PC-9 (cell line): ENCODE measurements at regions not wholly inside any gene's neighbourhood (a gene's known extent, or its start where the extent isn't known, plus 50 kb on each side); places are given as distances from the start of the nearest gene placed in this dataset.

Experiments
- BruUV-seq: library from RNA; stranded (reverse); fragments of 400-500 nt; replicated peaks from 2 replicates; lab custom pipeline; 2021; lab: Mats Ljungman, UMichigan
- CTCF ChIA-PET: fragments of 300-600 bp; sonication (Branson Sonifier 250); formaldehyde crosslinking; loops from one replicate; lab custom pipeline; 2022; ENCODE audit warnings: antibody characterized with exemption; lab: Charles Lee
- POLR2A ChIA-PET: fragments of 300-600 bp; sonication (Branson Sonifier 250); formaldehyde crosslinking; loops from one replicate; lab custom pipeline; 2022; ENCODE audit warnings: antibody characterized with exemption; ENCODE audit not compliant: unreplicated experiment; lab: Charles Lee
- DNase-seq, 2 experiments: peaks; one replicate each; pipeline versions ENCODE4 v3.0.0 to v3.0.0-alpha.2; 2015 to 2022; ENCODE audit warnings: mixed read lengths in 1 of 2
- H2AFZ ChIP-seq: fragments of 200-600 bp; sonication (generic); 2 replicates; pipeline ENCODE4 v1.8.1; 2017; ENCODE audit warnings: antibody characterized with exemption
- H3F3A ChIP-seq: fragments of 200-600 bp; sonication (generic); 2 replicates; pipeline ENCODE4 v1.8.1; 2017; ENCODE audit warnings: antibody characterized with exemption, mild to moderate bottlenecking, low read depth; ENCODE audit not compliant: insufficient read depth
- H3K27ac ChIP-seq: fragments of 200-600 bp; sonication (generic); 2 replicates; pipeline ENCODE4 v1.6.1; 2016; ENCODE audit warnings: mixed run types
- H3K27me3 ChIP-seq: fragments of 200-600 bp; sonication (generic); 2 replicates; pipeline ENCODE4 v1.6.1; 2016; ENCODE audit warnings: low read depth, mixed run types; ENCODE audit not compliant: insufficient read depth
- H3K36me3 ChIP-seq: fragments of 200-600 bp; sonication (generic); 2 replicates; pipeline ENCODE4 v1.6.1; 2016; ENCODE audit warnings: low read depth, mixed run types
- H3K4me1 ChIP-seq: fragments of 200-600 bp; sonication (generic); replicated peaks from 2 replicates; pipeline ENCODE4 v1.6.1; 2016; ENCODE audit warnings: mixed run types; ENCODE audit not compliant: insufficient read depth
- H3K4me2 ChIP-seq: fragments of 200-600 bp; sonication (generic); 2 replicates; pipeline ENCODE4 v1.6.1; 2017; ENCODE audit warnings: mixed run types
- H3K4me3 ChIP-seq: fragments of 200-600 bp; sonication (generic); 2 replicates; pipeline ENCODE4 v1.6.1; 2016; ENCODE audit warnings: mixed run types
- H3K79me2 ChIP-seq: fragments of 200-600 bp; sonication (generic); 2 replicates; pipeline ENCODE4 v1.6.1; 2017; ENCODE audit warnings: low read depth, mixed run types
- H3K9me2 ChIP-seq: fragments of 200-600 bp; sonication (generic); 2 replicates; pipeline ENCODE4 v1.8.1; 2017; ENCODE audit warnings: mild to moderate bottlenecking; ENCODE audit not compliant: insufficient read depth
- H3K9me3 ChIP-seq: fragments of 200-600 bp; sonication (generic); 2 replicates; pipeline ENCODE4 v1.8.1; 2016; ENCODE audit warnings: low read depth; ENCODE audit not compliant: insufficient read depth
- H4K20me1 ChIP-seq: fragments of 200-600 bp; sonication (generic); 2 replicates; pipeline ENCODE4 v1.8.1; 2017; ENCODE audit not compliant: insufficient read depth
- EZH2 ChIP-seq: fragments of 200-600 bp; sonication (generic); IDR thresholded peaks from 2 replicates; pipeline ENCODE4 v1.8.0; 2017; ENCODE audit warnings: antibody characterized with exemption, low read depth
- intact Hi-C: fragments of 100-400 bp; cut with micrococcal nuclease; formaldehyde crosslinking; loops from one replicate; pipeline ENCODE4 v1.10.0; 2022; ENCODE audit not compliant: unreplicated experiment
- TF ChIP-seq, protein P1 (sequence below): fragments of 200-600 bp; sonication (generic); conservative IDR thresholded peaks from 2 replicates; pipeline ENCODE4 v1.6.1; 2017; ENCODE audit warnings: mixed run types, antibody characterized with exemption, mild to moderate bottlenecking, moderate library complexity

DNA sequence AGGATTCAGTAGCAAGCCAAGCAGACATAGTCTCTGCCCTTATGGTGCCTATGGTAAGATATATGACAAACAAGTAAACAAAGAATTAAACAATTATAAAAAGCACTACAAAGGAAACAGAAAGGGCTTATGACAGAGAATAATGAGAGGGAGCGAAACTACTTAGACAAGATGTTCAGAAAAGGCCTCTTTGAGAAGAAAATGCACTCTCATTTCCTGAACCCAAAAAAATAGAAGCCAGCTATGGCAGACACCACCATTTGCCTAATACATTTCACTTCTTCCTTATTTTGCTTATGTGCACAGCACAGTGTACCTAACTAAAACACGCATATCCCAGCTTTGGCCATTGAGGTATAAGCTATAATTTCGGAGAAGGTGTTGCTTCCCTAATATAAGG lies 465.5 kb upstream of the PPP2R3A start:
- TF ChIP-seq, protein P1, sequence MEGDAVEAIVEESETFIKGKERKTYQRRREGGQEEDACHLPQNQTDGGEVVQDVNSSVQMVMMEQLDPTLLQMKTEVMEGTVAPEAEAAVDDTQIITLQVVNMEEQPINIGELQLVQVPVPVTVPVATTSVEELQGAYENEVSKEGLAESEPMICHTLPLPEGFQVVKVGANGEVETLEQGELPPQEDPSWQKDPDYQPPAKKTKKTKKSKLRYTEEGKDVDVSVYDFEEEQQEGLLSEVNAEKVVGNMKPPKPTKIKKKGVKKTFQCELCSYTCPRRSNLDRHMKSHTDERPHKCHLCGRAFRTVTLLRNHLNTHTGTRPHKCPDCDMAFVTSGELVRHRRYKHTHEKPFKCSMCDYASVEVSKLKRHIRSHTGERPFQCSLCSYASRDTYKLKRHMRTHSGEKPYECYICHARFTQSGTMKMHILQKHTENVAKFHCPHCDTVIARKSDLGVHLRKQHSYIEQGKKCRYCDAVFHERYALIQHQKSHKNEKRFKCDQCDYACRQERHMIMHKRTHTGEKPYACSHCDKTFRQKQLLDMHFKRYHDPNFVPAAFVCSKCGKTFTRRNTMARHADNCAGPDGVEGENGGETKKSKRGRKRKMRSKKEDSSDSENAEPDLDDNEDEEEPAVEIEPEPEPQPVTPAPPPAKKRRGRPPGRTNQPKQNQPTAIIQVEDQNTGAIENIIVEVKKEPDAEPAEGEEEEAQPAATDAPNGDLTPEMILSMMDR = no peak
- no peak for TF ChIP-seq EZH2
- Histone ChIP-seq H4K20me1 (no peaks in the 10 kb centered on the region), H3K4me2 (no peak overlapping the region), H3K27ac (no peak overlapping the region), H3K9me2 (no peaks in the 10 kb centered on the region), H3K36me3 (no peaks in the 10 kb centered on the region), H3K27me3 (peaks cover 72% of the 10 kb centered on the region), H3K79me2 (no peaks in the 10 kb centered on the region), H3K4me1 (no peaks in the 10 kb centered on the region), H3K9me3 (no peaks in the 10 kb centered on the region), H2AFZ (no peak overlapping the region), H3K4me3 (no peak overlapping the region), H3F3A (no peaks in the 10 kb centered on the region)
- intact Hi-C loops = loop anchor here (10.0 kb wide), 2 partner anchors 395 to 895 kb away; no protein-coding TSS in a partner anchor
- CTCF ChIA-PET = no interaction called here
- POLR2A ChIA-PET = no interaction called here
- no peak for DNase-seq
- no TSS peak for BruUV-seq

- no peaks in the 10 kb centered on the region for H3F3A ChIP-seq
- intact Hi-C loops = loop anchor here (10.0 kb wide), 2 partner anchors 392 to 898 kb away; no protein-coding TSS in a partner anchor
- H3K27ac ChIP-seq = no peak overlapping the region
- no peaks in the 10 kb centered on the region for H3K9me2 ChIP-seq
- no peak for DNase-seq
- no peak overlapping the region for H3K4me3 ChIP-seq
- H3K9me3 ChIP-seq = no peaks in the 10 kb centered on the region
- H3K4me1 ChIP-seq = no peaks in the 10 kb centered on the region
- H3K79me2 ChIP-seq = no peaks in the 10 kb centered on the region
- no peak overlapping the region for H2AFZ ChIP-seq
- H3K36me3 ChIP-seq = no peaks in the 10 kb centered on the region
- no peaks in the 10 kb centered on the region for H4K20me1 ChIP-seq
- no TSS peak for BruUV-seq
- H3K27me3 ChIP-seq = peaks cover 82% of the 10 kb centered on the region
- no peak overlapping the region for H3K4me2 ChIP-seq
- ChIA-PET CTCF (interaction anchor here (1.1 kb wide), 1 partner anchor 10 kb away, joined by 4 read pairs; no protein-coding TSS in a partner anchor), POLR2A (no interaction called here)
- TF ChIP-seq, protein P1 = no peak
- TF ChIP-seq EZH2 = no peak
These were observed 462.3 kb upstream of the PPP2R3A start for GRCh38 chr3:135503065-135503759.

DNA sequence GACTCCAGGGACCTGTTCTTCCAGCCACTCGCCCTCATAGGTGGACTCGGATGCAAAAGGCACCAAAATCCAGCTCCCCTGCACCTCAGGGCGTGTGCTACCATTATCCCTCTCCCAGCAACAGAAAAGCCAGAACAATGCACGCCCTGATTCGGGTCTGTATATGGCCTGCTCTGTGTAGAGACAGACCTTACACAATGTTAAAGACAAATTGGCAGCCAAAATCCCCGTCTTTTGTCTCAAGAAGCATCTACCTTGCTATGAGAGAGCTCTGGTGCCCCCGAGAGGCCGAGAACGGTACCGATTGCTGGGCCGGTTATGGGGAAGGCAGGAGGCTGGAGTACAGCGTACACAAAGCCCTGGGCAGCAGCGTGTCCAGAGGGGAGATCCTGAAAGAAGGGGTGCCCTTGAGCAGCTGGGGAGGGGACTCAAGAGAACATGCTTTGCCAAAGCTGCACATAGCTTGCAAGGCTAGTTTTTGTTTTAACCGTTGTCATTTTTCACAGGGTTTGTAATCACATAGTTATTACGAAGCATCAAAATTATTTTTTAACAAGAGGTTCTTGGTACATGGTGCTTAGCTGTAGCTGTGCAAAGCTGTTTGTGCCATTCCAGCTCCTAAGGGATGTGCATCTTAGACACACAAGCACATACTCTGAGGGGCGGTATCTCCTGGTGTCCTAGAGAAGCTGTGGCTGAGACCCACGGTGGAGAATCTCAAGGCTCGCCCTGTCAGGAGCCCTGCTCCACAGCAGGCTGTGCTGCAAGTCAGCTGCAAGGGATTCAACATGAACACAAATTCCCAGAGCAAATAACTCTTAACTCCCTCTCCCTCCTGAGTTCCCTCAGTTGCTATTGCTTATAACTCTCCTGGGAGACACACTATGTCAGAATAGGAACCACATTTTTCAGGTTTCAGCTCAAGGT lies 461.5 kb upstream of the PPP2R3A start:
- Histone ChIP-seq H3K4me3 (no peak overlapping the region), H2AFZ (no peak overlapping the region), H3K36me3 (no peaks in the 10 kb centered on the region), H3K4me2 (no peak overlapping the region), H3K27ac (no peak overlapping the region), H3K27me3 (peaks cover 75% of the 10 kb centered on the region), H4K20me1 (no peaks in the 10 kb centered on the region), H3K9me2 (no peaks in the 10 kb centered on the region), H3F3A (no peaks in the 10 kb centered on the region), H3K9me3 (no peaks in the 10 kb centered on the region), H3K4me1 (no peaks in the 10 kb centered on the region), H3K79me2 (no peaks in the 10 kb centered on the region)
- POLR2A ChIA-PET = no interaction called here
- CTCF ChIA-PET = no interaction called here
- TF ChIP-seq, protein P1 = peak; percentile 71
- TF ChIP-seq EZH2 = no peak
- peak in 1 of 2 experiments; percentile 55 for DNase-seq
- no TSS peak for BruUV-seq
- intact Hi-C loops = loop anchor here (2.0 to 10.0 kb wide), 3 partner anchors 391 to 899 kb away; partner anchors contain the start of gene EPHB1
